ENCODE measurements at regions not wholly inside any gene's neighbourhood (a gene's known extent, or its start where the extent isn't known, plus 50 kb on each side); places are given as distances from the start of the nearest gene placed in this dataset.

DNA sequence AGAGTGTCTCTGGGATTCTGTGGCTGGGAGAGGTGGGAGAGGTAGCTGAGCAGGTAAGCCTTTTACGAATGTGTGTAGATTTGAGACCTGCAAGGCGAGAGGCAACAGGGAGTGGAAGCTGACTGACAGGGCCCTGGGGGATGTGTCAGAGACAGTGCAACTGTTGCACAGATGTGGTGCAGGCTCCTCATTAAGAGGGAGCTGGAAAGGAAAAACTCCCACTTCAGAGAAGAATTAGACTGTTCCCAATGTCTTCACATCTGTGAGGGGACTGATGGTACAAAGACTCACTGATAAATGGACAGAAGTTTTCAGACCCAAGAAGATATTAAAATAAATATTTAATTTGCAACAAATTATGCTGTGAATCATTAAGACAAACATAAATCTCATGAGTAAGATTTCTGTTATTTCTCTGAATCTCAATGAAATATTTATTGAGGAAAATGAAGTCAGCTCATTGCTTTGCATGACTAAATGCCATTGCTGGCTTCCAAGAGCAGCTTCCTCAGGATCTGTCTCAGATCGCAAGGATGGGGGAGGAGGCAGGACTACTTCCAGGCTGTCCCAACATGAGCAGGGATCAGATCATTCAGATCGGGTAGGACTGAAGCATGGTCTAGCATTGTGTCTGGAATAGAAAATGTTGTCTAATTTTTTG, 127.3 kb upstream of the ROPN1 start:
- TF ChIP-seq, protein P1, sequence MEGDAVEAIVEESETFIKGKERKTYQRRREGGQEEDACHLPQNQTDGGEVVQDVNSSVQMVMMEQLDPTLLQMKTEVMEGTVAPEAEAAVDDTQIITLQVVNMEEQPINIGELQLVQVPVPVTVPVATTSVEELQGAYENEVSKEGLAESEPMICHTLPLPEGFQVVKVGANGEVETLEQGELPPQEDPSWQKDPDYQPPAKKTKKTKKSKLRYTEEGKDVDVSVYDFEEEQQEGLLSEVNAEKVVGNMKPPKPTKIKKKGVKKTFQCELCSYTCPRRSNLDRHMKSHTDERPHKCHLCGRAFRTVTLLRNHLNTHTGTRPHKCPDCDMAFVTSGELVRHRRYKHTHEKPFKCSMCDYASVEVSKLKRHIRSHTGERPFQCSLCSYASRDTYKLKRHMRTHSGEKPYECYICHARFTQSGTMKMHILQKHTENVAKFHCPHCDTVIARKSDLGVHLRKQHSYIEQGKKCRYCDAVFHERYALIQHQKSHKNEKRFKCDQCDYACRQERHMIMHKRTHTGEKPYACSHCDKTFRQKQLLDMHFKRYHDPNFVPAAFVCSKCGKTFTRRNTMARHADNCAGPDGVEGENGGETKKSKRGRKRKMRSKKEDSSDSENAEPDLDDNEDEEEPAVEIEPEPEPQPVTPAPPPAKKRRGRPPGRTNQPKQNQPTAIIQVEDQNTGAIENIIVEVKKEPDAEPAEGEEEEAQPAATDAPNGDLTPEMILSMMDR (conservative IDR thresholded peaks at IDR 0.05; ENCODE audit: low read depth, low read length): no peak
- Histone ChIP-seq H3K9ac (no peak overlapping the region), H3K4me2 (no peak overlapping the region), H3K27me3 (ENCODE audit: insufficient read depth, low read depth) (no peaks in the 10 kb centered on the region), H3K4me3 (IDR thresholded peaks at IDR 0.05; ENCODE audit: insufficient read depth, low read depth, low read length) (no peak overlapping the region), H2AFZ (ENCODE audit: low read depth) (no peak overlapping the region), H3K4me1 (ENCODE audit: low read depth, poor library complexity, severe bottlenecking) (no peaks in the 10 kb centered on the region), H4K20me1 (ENCODE audit: insufficient read depth) (no peaks in the 10 kb centered on the region), H3K36me3 (ENCODE audit: insufficient read depth) (no peaks in the 10 kb centered on the region), H3K27ac (no peak overlapping the region), H3K79me2 (ENCODE audit: insufficient read depth, low read depth) (no peaks in the 10 kb centered on the region)

DNA sequence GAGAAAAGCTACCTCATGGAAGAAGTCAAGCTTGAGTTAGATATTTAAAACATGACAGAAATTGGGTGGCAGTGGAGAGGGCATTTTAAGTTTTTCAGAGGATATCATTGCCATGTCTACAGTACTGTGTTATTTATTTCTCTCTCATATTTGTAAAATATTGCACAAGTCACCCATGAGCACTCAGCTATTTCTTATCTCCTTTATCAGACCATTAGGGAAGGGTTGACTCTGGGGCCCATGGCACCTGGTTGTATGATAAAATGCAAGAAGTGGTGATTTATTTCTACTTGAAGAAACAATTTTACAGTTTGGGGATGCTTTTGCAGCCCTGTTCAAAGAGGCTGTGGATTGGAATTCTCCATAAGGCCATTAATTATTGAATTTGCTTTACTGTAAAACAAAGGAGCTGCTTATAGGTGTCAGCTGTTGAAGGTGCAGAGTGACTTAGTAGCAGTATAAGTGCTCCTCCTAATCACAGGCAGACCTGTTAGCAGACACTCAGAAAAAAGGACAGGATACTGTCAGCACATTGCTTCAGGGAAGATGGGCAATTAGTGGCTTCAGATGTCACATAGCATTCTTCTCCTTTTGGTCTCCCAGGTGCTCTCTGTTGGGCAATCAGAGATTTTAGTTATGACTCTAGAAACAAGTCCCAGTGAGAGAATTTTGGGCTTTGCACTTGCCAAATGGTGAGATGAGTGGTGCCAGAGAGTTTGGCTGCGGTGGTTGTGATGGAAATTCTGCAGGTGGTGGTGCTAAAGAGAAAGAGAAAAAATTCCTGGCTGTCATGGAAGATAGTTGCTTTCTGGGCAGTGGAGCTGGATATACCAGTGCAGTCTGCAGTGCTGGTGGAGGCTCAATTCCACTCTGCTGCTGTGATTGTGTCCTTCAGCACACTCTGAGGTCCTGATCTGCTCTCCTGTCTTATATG, 129.7 kb upstream of the ROPN1 start:
- no peak overlapping the region for H3K9ac ChIP-seq
- no peak overlapping the region for H2AFZ ChIP-seq (ENCODE audit: low read depth)
- H3K4me1 ChIP-seq (ENCODE audit: low read depth, poor library complexity, severe bottlenecking): no peaks in the 10 kb centered on the region
- H3K36me3 ChIP-seq (ENCODE audit: insufficient read depth): no peaks in the 10 kb centered on the region
- no peak overlapping the region for H3K4me2 ChIP-seq
- no peaks in the 10 kb centered on the region for H4K20me1 ChIP-seq (ENCODE audit: insufficient read depth)
- H3K4me3 ChIP-seq (IDR thresholded peaks at IDR 0.05; ENCODE audit: insufficient read depth, low read depth, low read length): no peak overlapping the region
- H3K79me2 ChIP-seq (ENCODE audit: insufficient read depth, low read depth): no peaks in the 10 kb centered on the region
- no peaks in the 10 kb centered on the region for H3K27me3 ChIP-seq (ENCODE audit: insufficient read depth, low read depth)
- no peak overlapping the region for H3K27ac ChIP-seq
- TF ChIP-seq, protein P1 (conservative IDR thresholded peaks at IDR 0.05; ENCODE audit: low read depth, low read length): no peak

DNA sequence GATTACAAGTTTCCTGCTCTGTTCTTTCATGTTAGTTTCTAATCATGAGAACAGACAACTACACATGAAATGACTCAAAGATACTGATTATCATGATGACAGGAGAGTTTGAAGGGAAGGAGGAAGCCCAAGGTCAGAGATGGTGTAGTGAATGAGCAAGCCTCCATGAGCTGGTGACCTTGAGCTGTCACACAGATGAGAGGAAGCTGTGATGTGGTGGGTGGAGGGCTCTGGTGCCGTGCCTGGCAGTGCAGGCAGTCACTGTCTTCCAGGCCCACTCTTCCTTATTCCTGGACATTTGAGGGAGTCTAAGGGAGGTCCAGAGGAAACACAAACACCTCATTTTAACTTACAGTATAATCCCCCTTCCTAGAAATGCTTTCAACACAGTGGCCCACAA, 133.4 kb upstream of the ROPN1 start:
- Histone ChIP-seq H3K4me2 (no peak overlapping the region), H3K4me1 (ENCODE audit: low read depth, poor library complexity, severe bottlenecking) (no peaks in the 10 kb centered on the region), H4K20me1 (ENCODE audit: insufficient read depth) (no peaks in the 10 kb centered on the region), H3K27ac (no peak overlapping the region), H3K4me3 (IDR thresholded peaks at IDR 0.05; ENCODE audit: insufficient read depth, low read depth, low read length) (no peak overlapping the region), H3K79me2 (ENCODE audit: insufficient read depth, low read depth) (no peaks in the 10 kb centered on the region), H3K36me3 (ENCODE audit: insufficient read depth) (no peaks in the 10 kb centered on the region), H3K27me3 (ENCODE audit: insufficient read depth, low read depth) (no peaks in the 10 kb centered on the region), H2AFZ (ENCODE audit: low read depth) (no peak overlapping the region), H3K9ac (no peak overlapping the region)
- TF ChIP-seq, protein P1 (conservative IDR thresholded peaks at IDR 0.05; ENCODE audit: low read depth, low read length): no peak

DNA sequence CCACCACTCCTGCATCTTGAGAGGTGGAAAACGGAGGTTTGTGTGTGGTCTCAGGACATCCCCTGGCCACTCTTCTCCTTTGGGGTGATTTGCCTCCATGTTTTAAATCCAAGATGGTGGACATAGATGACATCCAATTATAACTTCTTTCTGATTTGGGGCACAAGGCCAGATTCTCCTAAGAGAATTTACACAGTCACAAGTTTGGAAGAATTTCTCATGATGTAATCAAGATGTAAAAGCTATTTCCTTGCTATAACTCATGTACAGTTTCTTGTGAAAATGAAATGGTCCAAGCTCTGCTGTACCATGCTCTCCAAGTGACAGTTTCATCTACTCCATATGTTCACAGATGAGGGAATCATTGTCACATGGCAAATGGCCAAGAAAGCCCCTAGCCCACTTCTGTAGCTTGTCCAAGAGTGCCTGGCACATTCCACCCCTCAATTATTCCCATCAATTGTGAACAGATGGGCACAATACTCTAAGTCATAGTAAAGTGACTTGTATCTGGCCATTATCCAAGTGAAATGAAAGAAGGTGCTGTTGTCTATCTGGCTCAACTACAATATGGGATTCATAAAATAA, 134.6 kb upstream of the ROPN1 start:
- no peak overlapping the region for H3K9ac ChIP-seq
- TF ChIP-seq, protein P1 (conservative IDR thresholded peaks at IDR 0.05; ENCODE audit: low read depth, low read length): no peak
- no peak overlapping the region for H3K4me3 ChIP-seq (IDR thresholded peaks at IDR 0.05; ENCODE audit: insufficient read depth, low read depth, low read length)
- H3K27me3 ChIP-seq (ENCODE audit: insufficient read depth, low read depth): no peaks in the 10 kb centered on the region
- H3K79me2 ChIP-seq (ENCODE audit: insufficient read depth, low read depth): no peaks in the 10 kb centered on the region
- H3K4me1 ChIP-seq (ENCODE audit: low read depth, poor library complexity, severe bottlenecking): no peaks in the 10 kb centered on the region
- no peaks in the 10 kb centered on the region for H3K36me3 ChIP-seq (ENCODE audit: insufficient read depth)
- H4K20me1 ChIP-seq (ENCODE audit: insufficient read depth): no peaks in the 10 kb centered on the region
- H2AFZ ChIP-seq (ENCODE audit: low read depth): no peak overlapping the region
- no peak overlapping the region for H3K27ac ChIP-seq
- no peak overlapping the region for H3K4me2 ChIP-seq

Data from KMS-11 (cell line).